CD8-positive, alpha-beta memory T cell (primary cell): ENCODE measurements at regions not wholly inside any gene's neighbourhood (a gene's known extent, or its start where the extent isn't known, plus 50 kb on each side); places are given as distances from the start of the nearest gene placed in this dataset.
"Not testable (repeated sequence)": the region's sequence is repeated elsewhere in the genome, so short reads cannot be mapped to it uniquely, and the experiment has no call there.

ENCODE experiments used
- CTCF ChIA-PET: fragments of 350-600 bp; sonication (Branson Sonifier 250); formaldehyde crosslinking; loops from one replicate; lab custom pipeline; 2021; ENCODE audit warnings: antibody characterized with exemption; lab: Charles Lee
- POLR2A ChIA-PET: fragments of 350-600 bp; sonication (Branson Sonifier 250); formaldehyde crosslinking; loops from one replicate; lab custom pipeline; 2021; ENCODE audit warnings: antibody characterized with exemption; lab: Charles Lee
- DNase-seq, 5 donors: peaks; one replicate each; pipeline versions ENCODE4 v3.0.0 to v3.0.0-alpha.2; 2020 to 2022; ENCODE audit warnings: mixed read lengths in 1 of 5
- H3K27ac ChIP-seq: one replicate; pipeline ENCODE4 v1.7.0; 2013; ENCODE audit warnings: low read depth, mild to moderate bottlenecking, low read length, moderate library complexity
- H3K27me3 ChIP-seq: 2 replicates; pipeline ENCODE4 v1.7.0; 2013; ENCODE audit warnings: low read length, mild to moderate bottlenecking; ENCODE audit not compliant: insufficient read depth, poor library complexity, severe bottlenecking
- H3K36me3 ChIP-seq: 2 replicates; pipeline ENCODE4 v1.7.0; 2013; ENCODE audit warnings: mild to moderate bottlenecking, low read length, moderate library complexity; ENCODE audit not compliant: insufficient read depth
- H3K4me1 ChIP-seq: 2 replicates; pipeline ENCODE4 v1.7.0; 2013; ENCODE audit warnings: mild to moderate bottlenecking, low read length, moderate library complexity; ENCODE audit not compliant: insufficient read depth
- H3K4me3 ChIP-seq: 2 replicates; pipeline ENCODE4 v1.7.0; 2013; ENCODE audit warnings: mild to moderate bottlenecking, low read length
- H3K9me3 ChIP-seq: 2 replicates; pipeline ENCODE4 v1.7.0; 2013; ENCODE audit warnings: mild to moderate bottlenecking, low read length
- H3K27ac Mint-ChIP-seq, 8 donors: one replicate each; pipeline ENCODE4 v1.8.0; 2020 to 2021; ENCODE audit warnings: mixed read lengths in 8 of 8, mild to moderate bottlenecking in 6 of 8, inconsistent platforms in 3 of 8, moderate library complexity in 3 of 8
- H3K27me3 Mint-ChIP-seq, 2 donors: one replicate each; pipeline ENCODE4 v1.8.0; 2020 to 2021; ENCODE audit warnings: mixed read lengths in 2 of 2, mild to moderate bottlenecking in 1 of 2, moderate library complexity in 1 of 2
- H3K36me3 Mint-ChIP-seq, 3 donors: one replicate each; pipeline ENCODE4 v1.8.0; 2020 to 2021; ENCODE audit warnings: mixed read lengths in 3 of 3, inconsistent platforms in 1 of 3, mild to moderate bottlenecking in 1 of 3
- H3K4me1 Mint-ChIP-seq, 3 donors: one replicate each; pipeline ENCODE4 v1.8.0; 2020 to 2021; ENCODE audit warnings: mixed read lengths in 3 of 3, inconsistent platforms in 1 of 3, mild to moderate bottlenecking in 1 of 3
- H3K4me3 Mint-ChIP-seq, 7 donors: one replicate each; pipeline ENCODE4 v1.8.0; 2020 to 2021; ENCODE audit warnings: mixed read lengths in 7 of 7, mild to moderate bottlenecking in 6 of 7, moderate library complexity in 4 of 7, inconsistent platforms in 2 of 7
- H3K9me3 Mint-ChIP-seq, 5 donors: one replicate each; pipeline ENCODE4 v1.8.0; 2020 to 2022; ENCODE audit warnings: mixed read lengths in 5 of 5, mild to moderate bottlenecking in 3 of 5, moderate library complexity in 2 of 5, inconsistent platforms in 1 of 5

DNA sequence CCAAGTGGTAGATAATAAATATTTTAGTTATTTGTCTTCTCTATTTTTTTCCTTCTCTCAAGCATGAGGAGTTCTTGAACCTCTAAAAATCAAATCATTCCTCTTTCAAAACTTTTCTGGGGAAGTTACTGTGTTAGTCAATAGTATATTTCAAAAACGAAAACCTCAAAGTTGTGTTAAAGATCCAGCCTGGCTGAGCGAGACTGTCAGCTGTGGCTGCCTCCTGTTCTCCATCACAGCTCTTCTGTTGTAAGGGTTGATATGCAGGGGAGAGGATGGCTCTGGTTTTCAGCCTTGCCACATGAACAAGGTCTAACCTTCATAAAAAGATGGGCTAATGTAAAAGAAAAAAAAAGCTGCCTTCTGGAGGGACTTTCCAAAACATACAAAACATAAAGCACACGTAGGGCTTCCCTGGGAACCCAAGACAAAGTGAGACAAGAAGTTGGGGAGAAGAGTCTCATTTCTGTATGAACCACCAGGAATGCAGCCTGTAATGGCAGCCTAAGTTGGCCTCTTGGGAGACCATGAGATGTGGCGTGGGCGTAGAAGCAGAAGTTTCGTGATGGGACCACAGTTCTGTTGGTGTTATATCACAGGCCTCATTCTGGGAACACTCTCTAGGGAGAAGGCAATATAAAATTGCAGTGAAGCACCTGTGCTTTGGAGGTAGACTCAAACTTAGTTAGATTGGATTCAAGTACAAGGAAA is 77.9 kb upstream of the FHIP2A start:
- Mint-ChIP-seq H3K36me3 (peaks cover 0 to 1% (median 0%) of the 10 kb centered on the region in 3 donors), H3K27me3 (peaks cover 2 to 14% of the 10 kb centered on the region in 2 donors), H3K9me3 (no peaks in the 10 kb centered on the region), H3K4me3 (no peak overlapping the region), H3K4me1 (no peaks in the 10 kb centered on the region), H3K27ac (peak overlapping the region in 1 of 8 donors; percentile 49)
- POLR2A ChIA-PET = no interaction called here
- no peaks in the 10 kb centered on the region for H3K36me3 ChIP-seq
- no peaks in the 10 kb centered on the region for H3K9me3 ChIP-seq
- H3K4me3 ChIP-seq = no peak overlapping the region
- no peaks in the 10 kb centered on the region for H3K4me1 ChIP-seq
- no peaks in the 10 kb centered on the region for H3K27me3 ChIP-seq
- no peak overlapping the region for H3K27ac ChIP-seq
- CTCF ChIA-PET = no interaction called here
- no peak for DNase-seq

DNA sequence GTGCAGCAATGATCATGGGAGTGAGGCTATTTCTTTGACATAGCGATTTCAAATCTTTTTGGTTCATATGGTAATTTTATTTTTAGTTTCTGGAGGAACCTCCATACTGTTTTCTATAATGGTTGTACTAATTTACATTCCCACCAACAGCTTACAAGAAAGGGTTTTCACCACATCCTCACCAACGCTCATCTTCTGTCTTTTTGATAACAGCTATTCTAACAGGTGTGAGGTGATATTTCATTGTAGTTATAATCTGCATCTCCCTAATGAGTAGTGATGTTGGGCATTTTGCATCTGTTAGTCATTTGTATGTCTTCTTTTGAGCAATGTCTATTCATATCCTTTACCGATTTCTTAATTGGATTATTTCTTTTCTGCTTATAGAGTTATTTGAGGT is 75.0 kb upstream of the FHIP2A start:
- Mint-ChIP-seq H3K4me1 (no peaks in the 10 kb centered on the region), H3K27me3 (peaks cover 0 to 14% of the 10 kb centered on the region in 2 donors), H3K4me3 (no peak overlapping the region), H3K27ac (no peak overlapping the region), H3K9me3 (no peaks in the 10 kb centered on the region), H3K36me3 (no peaks in the 10 kb centered on the region)
- no peak for DNase-seq
- ChIA-PET POLR2A (no interaction called here), CTCF (interaction anchor here (0.5 kb wide), 1 partner anchor 204 kb away, joined by 3 read pairs; no protein-coding TSS in a partner anchor)
- H3K4me3 ChIP-seq = no peak overlapping the region
- no peaks in the 10 kb centered on the region for H3K4me1 ChIP-seq
- H3K27ac ChIP-seq = no peak overlapping the region
- no peaks in the 10 kb centered on the region for H3K9me3 ChIP-seq
- no peaks in the 10 kb centered on the region for H3K27me3 ChIP-seq
- no peaks in the 10 kb centered on the region for H3K36me3 ChIP-seq

DNA sequence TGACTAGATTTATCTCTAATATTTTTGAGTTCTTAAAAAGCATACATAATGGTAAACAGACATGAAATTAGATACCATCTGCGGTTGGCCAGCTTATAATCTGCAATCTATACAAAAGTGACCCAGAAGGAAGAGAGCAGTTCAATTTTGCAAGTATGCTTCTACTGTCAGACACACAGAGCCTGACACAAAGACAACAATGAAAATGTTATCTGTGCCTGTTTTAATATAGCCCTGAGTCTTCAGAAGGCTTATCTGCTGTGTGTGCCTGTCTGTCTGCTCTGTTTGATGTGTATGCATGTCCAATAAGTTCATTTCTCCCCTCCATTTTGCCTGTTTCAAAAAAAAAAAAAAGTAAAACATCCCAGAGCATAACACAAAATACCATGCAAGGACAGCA is 73.3 kb upstream of the FHIP2A start:
- Histone ChIP-seq H3K36me3 (no peaks in the 10 kb centered on the region), H3K9me3 (no peaks in the 10 kb centered on the region), H3K27me3 (no peaks in the 10 kb centered on the region), H3K4me1 (no peaks in the 10 kb centered on the region), H3K27ac (no peak overlapping the region), H3K4me3 (no peak overlapping the region)
- no peak for DNase-seq
- Mint-ChIP-seq H3K4me3 (no peak overlapping the region), H3K27ac (no peak overlapping the region), H3K4me1 (no peaks in the 10 kb centered on the region), H3K9me3 (no peaks in the 10 kb centered on the region), H3K36me3 (no peaks in the 10 kb centered on the region), H3K27me3 (peaks cover 6 to 18% of the 10 kb centered on the region in 2 donors)
- CTCF ChIA-PET = no interaction called here
- POLR2A ChIA-PET = no interaction called here

DNA sequence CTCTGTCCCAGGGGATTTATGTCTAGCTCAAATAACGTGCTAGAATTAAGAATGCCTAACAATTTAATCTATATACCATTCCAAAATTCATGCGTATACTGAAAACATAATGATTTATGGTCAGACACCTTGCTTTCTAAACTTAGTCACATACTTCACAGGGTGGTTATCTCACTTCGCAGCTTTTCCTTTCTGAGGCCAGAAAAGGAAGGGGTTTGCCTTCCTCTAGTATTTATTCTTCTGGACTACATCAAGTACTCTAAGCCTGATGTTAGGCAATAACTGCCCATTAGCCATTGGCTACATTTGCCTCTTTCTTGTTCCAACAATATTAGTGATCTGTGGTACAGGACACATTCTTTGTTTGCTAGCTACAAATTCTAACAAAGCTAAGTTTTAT is 72.6 kb upstream of the FHIP2A start:
- Mint-ChIP-seq H3K36me3 (no peaks in the 10 kb centered on the region), H3K9me3 (no peaks in the 10 kb centered on the region), H3K27me3 (peaks cover 6 to 18% of the 10 kb centered on the region in 2 donors), H3K4me1 (no peaks in the 10 kb centered on the region), H3K4me3 (no peak overlapping the region), H3K27ac (no peak overlapping the region)
- Histone ChIP-seq H3K4me1 (no peaks in the 10 kb centered on the region), H3K27ac (no peak overlapping the region), H3K4me3 (no peak overlapping the region), H3K27me3 (no peaks in the 10 kb centered on the region), H3K36me3 (no peaks in the 10 kb centered on the region), H3K9me3 (no peaks in the 10 kb centered on the region)
- no peak for DNase-seq
- POLR2A ChIA-PET = interaction anchor here (0.6 kb wide), 1 partner anchor 122 kb away, joined by 3 read pairs; no protein-coding TSS in a partner anchor
- CTCF ChIA-PET = no interaction called here

DNA sequence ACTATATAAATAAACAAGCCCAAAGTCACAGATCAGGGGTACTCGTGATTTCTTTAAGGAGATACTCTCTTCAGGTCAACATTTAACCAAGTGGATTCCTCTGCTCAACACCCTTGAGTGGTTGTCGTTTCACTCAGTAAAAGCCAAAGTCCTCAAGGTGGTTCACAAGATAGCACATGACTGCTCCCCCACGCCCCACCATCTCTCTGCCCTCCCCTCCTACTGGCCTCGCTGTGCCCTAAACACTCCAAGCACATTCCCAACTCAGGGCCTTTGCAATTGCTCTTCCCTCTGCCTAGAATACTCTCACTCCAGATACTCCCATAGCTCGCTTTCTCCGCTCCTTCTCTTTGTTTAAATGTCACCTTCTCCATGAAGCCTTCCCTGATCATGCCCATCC is 72.1 kb upstream of the FHIP2A start:
- no peak for DNase-seq
- Mint-ChIP-seq H3K27ac (no peak overlapping the region), H3K27me3 (peaks cover 6 to 18% of the 10 kb centered on the region in 2 donors), H3K9me3 (no peaks in the 10 kb centered on the region), H3K36me3 (no peaks in the 10 kb centered on the region), H3K4me1 (no peaks in the 10 kb centered on the region), H3K4me3 (no peak overlapping the region)
- POLR2A ChIA-PET = no interaction called here
- no peaks in the 10 kb centered on the region for H3K36me3 ChIP-seq
- H3K9me3 ChIP-seq = no peaks in the 10 kb centered on the region
- no peak overlapping the region for H3K27ac ChIP-seq
- H3K27me3 ChIP-seq = no peaks in the 10 kb centered on the region
- no peak overlapping the region for H3K4me3 ChIP-seq
- CTCF ChIA-PET = no interaction called here
- no peaks in the 10 kb centered on the region for H3K4me1 ChIP-seq

DNA sequence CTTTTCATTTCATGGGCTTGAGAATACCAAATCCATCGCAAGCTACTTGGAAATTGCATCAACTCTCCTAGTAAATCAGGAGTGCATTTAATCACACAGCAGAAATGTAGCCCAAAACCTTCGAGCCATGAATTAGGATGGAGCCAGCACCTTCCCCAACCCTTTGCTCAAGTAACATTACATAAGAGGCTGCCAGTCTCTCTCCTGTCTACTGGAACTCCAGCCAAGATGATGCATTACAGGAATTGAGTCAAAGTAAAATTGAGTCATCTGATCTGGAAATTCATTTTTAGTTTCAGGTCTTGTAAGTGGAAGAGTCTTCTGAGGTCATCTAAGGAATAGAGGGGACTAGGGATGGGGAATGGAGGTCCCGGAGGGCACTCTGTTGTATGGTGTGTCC is 69.7 kb upstream of the FHIP2A start:
- peaks cover 6 to 14% of the 10 kb centered on the region in 2 donors for H3K27me3 Mint-ChIP-seq
- no peak overlapping the region for H3K4me3 ChIP-seq
- no peaks in the 10 kb centered on the region for H3K9me3 ChIP-seq
- H3K36me3 ChIP-seq = no peaks in the 10 kb centered on the region
- no peaks in the 10 kb centered on the region for H3K4me1 Mint-ChIP-seq
- H3K4me3 Mint-ChIP-seq = no peak overlapping the region
- no peak overlapping the region for H3K27ac Mint-ChIP-seq
- H3K36me3 Mint-ChIP-seq = no peaks in the 10 kb centered on the region
- ChIA-PET CTCF (no interaction called here), POLR2A (no interaction called here)
- H3K9me3 Mint-ChIP-seq = no peaks in the 10 kb centered on the region
- no peaks in the 10 kb centered on the region for H3K4me1 ChIP-seq
- no peaks in the 10 kb centered on the region for H3K27me3 ChIP-seq
- no peak overlapping the region for H3K27ac ChIP-seq
- DNase-seq = no peak

DNA sequence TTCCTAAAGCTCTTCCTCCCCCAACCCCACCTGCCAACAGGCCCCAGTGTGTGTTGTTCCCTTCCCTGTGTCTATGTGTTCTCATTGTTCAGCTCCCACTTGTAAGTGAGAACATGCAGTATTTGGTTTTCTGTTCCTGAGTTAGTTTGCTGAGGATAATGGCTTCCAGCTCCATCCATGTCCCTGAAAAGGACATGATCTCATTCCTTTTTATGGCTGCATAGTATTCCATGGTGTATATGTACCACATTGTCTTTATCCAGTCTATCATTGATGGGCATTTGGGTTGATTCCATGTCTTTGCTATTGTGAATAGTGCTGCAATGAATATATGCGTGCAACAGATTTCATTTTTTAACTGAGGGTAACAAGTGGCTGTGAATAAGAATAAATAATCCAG is 69.0 kb upstream of the FHIP2A start:
- not testable (repeated sequence) for H3K27me3 Mint-ChIP-seq, H3K9me3 Mint-ChIP-seq, H3K36me3 Mint-ChIP-seq

DNA sequence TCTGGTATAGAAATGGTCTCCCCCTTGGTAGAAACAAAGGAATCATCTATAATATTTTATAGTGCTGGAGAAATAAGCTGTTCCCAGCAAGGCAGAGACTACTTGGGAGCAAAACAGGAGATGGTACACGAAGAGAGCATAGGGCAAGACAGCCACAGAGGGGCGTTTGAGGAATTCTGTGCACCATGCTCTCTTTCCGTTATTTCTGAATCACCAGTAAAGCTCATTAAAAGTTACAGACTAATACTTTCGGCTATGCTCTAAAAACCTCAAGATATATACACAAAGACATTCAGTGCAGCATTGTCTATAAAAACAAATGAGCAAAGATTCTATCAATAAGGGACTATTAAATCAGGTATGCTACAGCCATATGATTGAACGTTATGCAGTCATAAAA is 68.5 kb upstream of the FHIP2A start:
- H3K9me3 ChIP-seq = no peaks in the 10 kb centered on the region
- no peaks in the 10 kb centered on the region for H3K9me3 Mint-ChIP-seq
- no peak overlapping the region for H3K27ac Mint-ChIP-seq
- no peaks in the 10 kb centered on the region for H3K36me3 Mint-ChIP-seq
- H3K27me3 ChIP-seq = no peaks in the 10 kb centered on the region
- H3K27ac ChIP-seq = no peak overlapping the region
- ChIA-PET POLR2A (no interaction called here), CTCF (no interaction called here)
- DNase-seq = no peak
- no peaks in the 10 kb centered on the region for H3K4me1 Mint-ChIP-seq
- H3K4me1 ChIP-seq = no peaks in the 10 kb centered on the region
- H3K4me3 ChIP-seq = no peak overlapping the region
- H3K36me3 ChIP-seq = no peaks in the 10 kb centered on the region
- H3K4me3 Mint-ChIP-seq = no peak overlapping the region
- peaks cover 6 to 8% of the 10 kb centered on the region in 2 donors for H3K27me3 Mint-ChIP-seq

More for the DNA sequence above, 69.0 kb upstream of the FHIP2A start:
- H3K4me1 Mint-ChIP-seq, H3K27ac Mint-ChIP-seq, H3K27ac ChIP-seq, H3K4me3 ChIP-seq, H3K4me3 Mint-ChIP-seq, CTCF ChIA-PET, H3K27me3 ChIP-seq, POLR2A ChIA-PET, DNase-seq, H3K36me3 ChIP-seq, H3K4me1 ChIP-seq, H3K9me3 ChIP-seq: not testable (repeated sequence)
